ENCODE measurements at regions not wholly inside any gene's neighbourhood (a gene's known extent, or its start where the extent isn't known, plus 50 kb on each side); places are given as distances from the start of the nearest gene placed in this dataset.
"Not testable (repeated sequence)": the region's sequence is repeated elsewhere in the genome, so short reads cannot be mapped to it uniquely, and the experiment has no call there.

- Histone ChIP-seq H3K4me1 (no peaks in the 10 kb centered on the region), H3K9ac (no peak overlapping the region), H3K36me3 (no peaks in the 10 kb centered on the region), H3K27ac (no peak overlapping the region), H3K4me3 (no peak overlapping the region), H3K27me3 (no peaks in the 10 kb centered on the region), H3K4me2 (no peak overlapping the region), H4K20me1 (no peaks in the 10 kb centered on the region), H3K9me3 (no peaks in the 10 kb centered on the region)
- no peak for TF ChIP-seq Cebpa-rat (IDR thresholded peaks at IDR 0.05)
Measured at GRCh38 chr21:28196981-28197380, 795.7 kb downstream of the LTN1 start.

- Histone ChIP-seq H4K20me1 (no peaks in the 10 kb centered on the region), H3K9me3 (no peaks in the 10 kb centered on the region), H3K27me3 (no peaks in the 10 kb centered on the region), H3K36me3 (no peaks in the 10 kb centered on the region), H3K4me3 (no peak overlapping the region), H3K4me1 (no peaks in the 10 kb centered on the region), H3K9ac (no peak overlapping the region), H3K4me2 (no peak overlapping the region), H3K27ac (no peak overlapping the region)
- no peak for TF ChIP-seq Cebpa-rat (IDR thresholded peaks at IDR 0.05)
Measured at GRCh38 chr21:28193189-28193588, 799.5 kb downstream of the LTN1 start.

GRCh38 chr21:28186604-28187003 lies 806.1 kb downstream of the LTN1 start:
- no peak overlapping the region for H3K27ac ChIP-seq
- peaks cover 17% of the 10 kb centered on the region for H3K9me3 ChIP-seq
- no peak for TF ChIP-seq Cebpa-rat (IDR thresholded peaks at IDR 0.05)
- H3K27me3 ChIP-seq: no peaks in the 10 kb centered on the region
- H3K4me3 ChIP-seq: no peak overlapping the region
- H3K4me2 ChIP-seq: no peak overlapping the region
- H3K9ac ChIP-seq: no peak overlapping the region
- H4K20me1 ChIP-seq: no peaks in the 10 kb centered on the region
- no peaks in the 10 kb centered on the region for H3K4me1 ChIP-seq
- H3K36me3 ChIP-seq: no peaks in the 10 kb centered on the region

GRCh38 chr21:28181730-28182129 lies 810.9 kb downstream of the LTN1 start:
- Histone ChIP-seq H3K4me2 (no peak overlapping the region), H3K9ac (no peak overlapping the region), H3K27ac (no peak overlapping the region), H3K4me1 (no peaks in the 10 kb centered on the region), H3K9me3 (peaks cover 21% of the 10 kb centered on the region), H3K36me3 (no peaks in the 10 kb centered on the region), H3K4me3 (no peak overlapping the region), H3K27me3 (no peaks in the 10 kb centered on the region), H4K20me1 (no peaks in the 10 kb centered on the region)
- TF ChIP-seq Cebpa-rat (IDR thresholded peaks at IDR 0.05): no peak

GRCh38 chr21:28179136-28179535 lies 813.5 kb downstream of the LTN1 start:
- no peaks in the 10 kb centered on the region for H3K27me3 ChIP-seq
- no peaks in the 10 kb centered on the region for H4K20me1 ChIP-seq
- no peak overlapping the region for H3K4me2 ChIP-seq
- H3K9me3 ChIP-seq: peaks cover 21% of the 10 kb centered on the region
- no peak overlapping the region for H3K27ac ChIP-seq
- TF ChIP-seq Cebpa-rat (IDR thresholded peaks at IDR 0.05): no peak
- H3K9ac ChIP-seq: no peak overlapping the region
- H3K36me3 ChIP-seq: no peaks in the 10 kb centered on the region
- no peaks in the 10 kb centered on the region for H3K4me1 ChIP-seq
- no peak overlapping the region for H3K4me3 ChIP-seq

- H3K9me3 ChIP-seq: peaks cover 8% of the 10 kb centered on the region
- no peaks in the 10 kb centered on the region for H3K4me1 ChIP-seq
- no peaks in the 10 kb centered on the region for H3K36me3 ChIP-seq
- H3K9ac ChIP-seq: no peak overlapping the region
- H3K4me2 ChIP-seq: no peak overlapping the region
- no peak for TF ChIP-seq Cebpa-rat (IDR thresholded peaks at IDR 0.05)
- H3K27ac ChIP-seq: no peak overlapping the region
- H4K20me1 ChIP-seq: no peaks in the 10 kb centered on the region
- H3K27me3 ChIP-seq: no peaks in the 10 kb centered on the region
- H3K4me3 ChIP-seq: no peak overlapping the region
Measured at GRCh38 chr21:28177124-28177523, 815.6 kb downstream of the LTN1 start.

GRCh38 chr21:28174701-28175100 lies 818.0 kb downstream of the LTN1 start:
- H3K4me1 ChIP-seq: no peaks in the 10 kb centered on the region
- TF ChIP-seq Cebpa-rat (IDR thresholded peaks at IDR 0.05): no peak
- no peaks in the 10 kb centered on the region for H3K9me3 ChIP-seq
- H4K20me1 ChIP-seq: no peaks in the 10 kb centered on the region
- H3K27ac ChIP-seq: no peak overlapping the region
- no peaks in the 10 kb centered on the region for H3K27me3 ChIP-seq
- H3K36me3 ChIP-seq: no peaks in the 10 kb centered on the region
- H3K9ac ChIP-seq: no peak overlapping the region
- H3K4me2 ChIP-seq: no peak overlapping the region
- no peak overlapping the region for H3K4me3 ChIP-seq

- no peak overlapping the region for H3K4me2 ChIP-seq
- H3K4me3 ChIP-seq: no peak overlapping the region
- H3K4me1 ChIP-seq: no peaks in the 10 kb centered on the region
- H4K20me1 ChIP-seq: no peaks in the 10 kb centered on the region
- no peak overlapping the region for H3K27ac ChIP-seq
- H3K27me3 ChIP-seq: no peaks in the 10 kb centered on the region
- no peak for TF ChIP-seq Cebpa-rat (IDR thresholded peaks at IDR 0.05)
- H3K36me3 ChIP-seq: no peaks in the 10 kb centered on the region
- H3K9me3 ChIP-seq: no peaks in the 10 kb centered on the region
- no peak overlapping the region for H3K9ac ChIP-seq
Measured at GRCh38 chr21:28174006-28174405, 818.7 kb downstream of the LTN1 start.

GRCh38 chr21:28172376-28172775 lies 820.3 kb downstream of the LTN1 start:
- H3K36me3 ChIP-seq: no peaks in the 10 kb centered on the region
- H3K4me3 ChIP-seq: no peak overlapping the region
- no peak overlapping the region for H3K9ac ChIP-seq
- H3K27me3 ChIP-seq: no peaks in the 10 kb centered on the region
- H3K27ac ChIP-seq: no peak overlapping the region
- H3K9me3 ChIP-seq: no peaks in the 10 kb centered on the region
- TF ChIP-seq Cebpa-rat (IDR thresholded peaks at IDR 0.05): no peak
- H4K20me1 ChIP-seq: no peaks in the 10 kb centered on the region
- H3K4me1 ChIP-seq: no peaks in the 10 kb centered on the region
- H3K4me2 ChIP-seq: no peak overlapping the region

- Histone ChIP-seq H3K4me2 (no peak overlapping the region), H3K9me3 (no peaks in the 10 kb centered on the region), H3K4me1 (no peaks in the 10 kb centered on the region), H3K36me3 (no peaks in the 10 kb centered on the region), H3K27me3 (no peaks in the 10 kb centered on the region), H3K9ac (no peak overlapping the region), H3K27ac (no peak overlapping the region), H3K4me3 (no peak overlapping the region), H4K20me1 (no peaks in the 10 kb centered on the region)
- no peak for TF ChIP-seq Cebpa-rat (IDR thresholded peaks at IDR 0.05)
Measured at GRCh38 chr21:28167366-28167765, 825.3 kb downstream of the LTN1 start.

- not testable (repeated sequence) for H3K27me3 ChIP-seq, H4K20me1 ChIP-seq, H3K9me3 ChIP-seq, H3K27ac ChIP-seq, H3K4me2 ChIP-seq, H3K4me1 ChIP-seq, H3K4me3 ChIP-seq, H3K36me3 ChIP-seq, H3K9ac ChIP-seq
Measured at GRCh38 chr21:28164519-28164918, 828.2 kb downstream of the LTN1 start.

- not testable (repeated sequence) for H4K20me1 ChIP-seq, H3K4me1 ChIP-seq, H3K4me2 ChIP-seq, H3K27me3 ChIP-seq, H3K27ac ChIP-seq, H3K9ac ChIP-seq, H3K9me3 ChIP-seq, H3K36me3 ChIP-seq, H3K4me3 ChIP-seq
Measured at GRCh38 chr21:28162052-28162451, 830.6 kb downstream of the LTN1 start.

Measured in BLaER1 (cell line).